BJ (cell line): ENCODE measurements at regions not wholly inside any gene's neighbourhood (a gene's known extent, or its start where the extent isn't known, plus 50 kb on each side); places are given as distances from the start of the nearest gene placed in this dataset.

Experiments
- CTCF ChIA-PET: fragments of 350-600 bp; formaldehyde crosslinking; extraction: SDS; loops from one replicate; lab custom pipeline; 2021; ENCODE audit warnings: antibody characterized with exemption, inconsistent platforms; lab: Yijun Ruan, JAX
- POLR2A ChIA-PET: fragments of 300-600 bp; sonication (Branson Sonifier 250); formaldehyde crosslinking; extraction: SDS; loops from one replicate; lab custom pipeline; 2021; ENCODE audit warnings: antibody characterized with exemption; lab: Charles Lee
- DNase-seq: peaks from one replicate; pipeline ENCODE4 v3.0.0-alpha.2; 2011; ENCODE audit warnings: low read depth
- H3K27me3 ChIP-seq: 2 replicates; pipeline ENCODE4 v1.6.0; 2011; ENCODE audit warnings: low read length; ENCODE audit not compliant: control insufficient read depth, insufficient read depth
- H3K36me3 ChIP-seq: 2 replicates; pipeline ENCODE4 v1.5.1; 2011; ENCODE audit warnings: low read length; ENCODE audit not compliant: control insufficient read depth, insufficient read depth
- H3K4me3 ChIP-seq: 2 replicates; pipeline ENCODE4 v1.5.1; 2011; ENCODE audit warnings: low read depth, mild to moderate bottlenecking, control low read depth, low read length
- CTCF ChIP-seq: IDR thresholded peaks from 2 replicates; pipeline ENCODE4 v1.5.1; 2011; ENCODE audit warnings: low read depth, mild to moderate bottlenecking, control low read depth, inconsistent platforms, low read length, moderate library complexity; ENCODE audit not compliant: insufficient read depth

DNA sequence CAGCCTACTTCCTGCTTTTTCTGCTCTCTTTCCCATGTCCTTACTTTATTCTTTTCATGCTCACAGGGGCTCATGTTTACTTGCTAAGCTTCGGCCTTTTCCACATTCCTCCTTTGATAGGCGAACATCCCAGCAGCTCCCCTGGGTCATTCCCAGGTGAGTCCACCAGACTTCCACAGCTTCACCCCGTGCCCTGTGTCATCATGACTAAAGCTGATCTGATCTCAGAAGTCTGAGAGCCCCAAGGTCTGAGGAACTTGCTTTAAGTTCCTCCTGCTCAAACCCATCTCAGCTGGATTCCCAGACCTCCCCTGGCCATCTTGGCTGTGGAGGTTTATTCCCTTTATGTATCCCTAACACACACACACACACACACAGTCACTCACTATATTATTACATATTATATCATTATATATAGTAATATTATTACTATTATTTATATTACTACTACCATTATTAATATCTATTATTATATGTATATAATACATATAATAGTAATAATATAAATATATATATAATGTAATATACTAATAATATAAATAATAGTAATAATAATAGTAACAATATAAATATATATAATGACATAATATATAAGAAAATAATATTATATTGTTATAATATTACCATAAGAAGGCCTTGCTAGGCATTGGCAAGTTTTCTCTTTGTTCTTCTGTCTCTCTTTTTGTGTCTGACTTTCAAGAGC, 295.9 kb downstream of the PTEN start:
- TF ChIP-seq CTCF: no peak
- no peaks in the 10 kb centered on the region for H3K27me3 ChIP-seq
- no peaks in the 10 kb centered on the region for H3K36me3 ChIP-seq
- ChIA-PET POLR2A (no interaction called here), CTCF (interaction anchor here (0.8 kb wide), 1 partner anchor 340 kb away, joined by 3 read pairs; no protein-coding TSS in a partner anchor)
- no peak overlapping the region for H3K4me3 ChIP-seq
- no peak for DNase-seq

DNA sequence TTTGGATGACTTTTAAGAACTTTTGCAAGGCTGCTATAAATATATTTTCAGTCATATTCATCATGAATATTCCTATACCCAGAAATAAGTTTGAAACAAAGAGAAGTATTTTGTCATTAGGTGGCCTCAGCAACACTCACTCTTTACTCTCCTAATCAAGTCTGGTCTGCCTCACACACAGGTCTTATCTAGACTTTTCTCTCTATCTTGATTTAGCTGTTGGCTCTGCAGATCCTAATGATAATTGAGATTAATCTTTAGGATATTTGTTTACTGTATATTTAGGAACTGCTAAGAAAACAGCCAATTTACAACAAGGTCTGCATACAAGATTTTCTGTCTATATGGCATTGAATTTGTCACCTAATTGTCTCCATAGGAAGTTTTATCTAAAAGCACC, 297.6 kb downstream of the PTEN start:
- H3K4me3 ChIP-seq: no peak overlapping the region
- DNase-seq: no peak
- TF ChIP-seq CTCF: no peak
- POLR2A ChIA-PET: no interaction called here
- CTCF ChIA-PET: interaction anchor here (0.7 kb wide), 1 partner anchor 128 kb away, joined by 3 read pairs; no protein-coding TSS in a partner anchor
- no peaks in the 10 kb centered on the region for H3K27me3 ChIP-seq
- no peaks in the 10 kb centered on the region for H3K36me3 ChIP-seq

DNA sequence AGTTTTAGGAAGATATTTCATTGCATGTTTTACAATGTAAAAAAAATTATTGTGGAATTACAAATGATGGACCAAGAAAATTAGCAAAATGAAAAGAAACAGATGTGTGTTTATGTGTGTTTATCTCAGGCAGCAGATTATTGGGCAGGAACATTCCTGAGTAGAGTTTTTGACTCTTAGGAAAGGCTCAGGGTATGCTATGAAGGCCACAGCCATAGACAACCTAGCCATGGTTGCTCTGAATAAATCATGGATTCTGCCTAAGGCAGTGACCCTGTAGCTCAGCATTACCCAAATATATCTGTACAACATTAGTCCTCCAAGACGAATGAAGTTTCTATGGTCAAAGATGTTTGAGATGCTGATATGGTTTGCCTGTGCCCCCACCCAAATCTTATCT, 298.3 kb downstream of the PTEN start:
- CTCF ChIA-PET: interaction anchor here (1.0 kb wide), 1 partner anchor 227 kb away, joined by 6 read pairs; no protein-coding TSS in a partner anchor
- Histone ChIP-seq H3K36me3 (no peaks in the 10 kb centered on the region), H3K27me3 (no peaks in the 10 kb centered on the region), H3K4me3 (no peak overlapping the region)
- no peak for TF ChIP-seq CTCF
- POLR2A ChIA-PET: no interaction called here
- DNase-seq: no peak

DNA sequence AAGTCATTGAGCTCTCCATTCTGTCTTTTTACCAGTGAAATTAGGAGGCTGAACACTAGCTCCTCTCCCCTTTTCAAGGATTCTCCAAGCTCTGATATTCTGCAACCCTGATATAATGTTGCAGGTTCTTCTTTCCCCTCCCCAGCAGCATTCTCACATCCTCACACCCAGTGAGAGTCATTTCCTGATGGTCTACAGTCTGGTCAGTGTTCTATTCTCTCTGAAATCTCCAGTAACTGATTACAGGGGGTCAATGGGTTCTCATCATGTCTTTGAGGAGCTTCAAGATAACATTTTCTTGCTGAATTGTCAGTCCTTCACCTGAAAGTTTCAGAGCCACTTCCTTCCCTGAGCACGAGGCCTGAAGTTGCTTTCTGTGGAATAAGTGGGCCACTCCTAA, 299.4 kb downstream of the PTEN start:
- POLR2A ChIA-PET: no interaction called here
- no peak for DNase-seq
- CTCF ChIA-PET: interaction anchor here (1.0 kb wide), 1 partner anchor 226 kb away, joined by 6 read pairs; no protein-coding TSS in a partner anchor
- H3K27me3 ChIP-seq: no peaks in the 10 kb centered on the region
- no peak for TF ChIP-seq CTCF
- H3K36me3 ChIP-seq: no peaks in the 10 kb centered on the region
- H3K4me3 ChIP-seq: no peak overlapping the region

GRCh38 chr10:88163572-88163971, 300.1 kb downstream of the PTEN start:
- POLR2A ChIA-PET: no interaction called here
- no peak overlapping the region for H3K4me3 ChIP-seq

More at GRCh38 chr10:88163572-88163971, 300.1 kb downstream of the PTEN start:
- CTCF ChIA-PET: interaction anchor here (1.0 kb wide), 1 partner anchor 312 kb away, joined by 3 read pairs; no protein-coding TSS in a partner anchor
- no peak for TF ChIP-seq CTCF
- no peak for DNase-seq
- Histone ChIP-seq H3K27me3 (no peaks in the 10 kb centered on the region), H3K36me3 (no peaks in the 10 kb centered on the region)
